CD14-positive monocyte (primary cell): ENCODE measurements at regions not wholly inside any gene's neighbourhood (a gene's known extent, or its start where the extent isn't known, plus 50 kb on each side); places are given as distances from the start of the nearest gene placed in this dataset.

Experiments used
- DNase-seq, 3 donors: peaks; one replicate each; pipeline ENCODE4 v3.0.0-alpha.2; 2011 to 2022
- H2AFZ ChIP-seq: 2 replicates; pipeline ENCODE4 v1.6.0; 2012; ENCODE audit warnings: mild to moderate bottlenecking, low read depth, low read length, inconsistent platforms; ENCODE audit not compliant: insufficient read depth, poor library complexity, severe bottlenecking
- H3K27ac ChIP-seq, 2 donors: 1 replicate in 1 of 2; 2 replicates in 1 of 2; pipeline ENCODE4 v1.5.1; 2012 to 2013; ENCODE audit warnings: low read length in 2 of 2, control low read depth in 1 of 2, inconsistent platforms in 1 of 2, low read depth in 1 of 2, mild to moderate bottlenecking in 1 of 2
- H3K27me3 ChIP-seq, 2 donors: one replicate each; pipeline versions ENCODE4 v1.6.0 to v1.6.1; 2011 to 2013; ENCODE audit warnings: low read length in 2 of 2; ENCODE audit not compliant: control insufficient read depth in 2 of 2, insufficient read depth in 2 of 2
- H3K36me3 ChIP-seq, 2 donors: replicated peaks in 1 of 2; 1 replicate in 1 of 2; 2 replicates in 1 of 2; pipeline versions ENCODE4 v1.5.1 to v1.6.1; 2012 to 2013; ENCODE audit warnings: low read length in 2 of 2, control low read depth in 1 of 2, inconsistent platforms in 1 of 2, mild to moderate bottlenecking in 1 of 2; ENCODE audit not compliant: insufficient read depth in 2 of 2, control insufficient read depth in 1 of 2
- H3K4me1 ChIP-seq, 2 donors: 1 replicate in 1 of 2; 2 replicates in 1 of 2; pipeline versions ENCODE4 v1.5.1 to v1.6.1; 2012 to 2013; ENCODE audit warnings: low read length in 2 of 2, control low read depth in 1 of 2, inconsistent platforms in 1 of 2, mild to moderate bottlenecking in 1 of 2, moderate library complexity in 1 of 2; ENCODE audit not compliant: insufficient read depth in 2 of 2, control insufficient read depth in 1 of 2
- H3K4me2 ChIP-seq: replicated peaks from 2 replicates; pipeline ENCODE3; 2012; ENCODE audit warnings: low read length, moderate library complexity, mild to moderate bottlenecking; ENCODE audit not compliant: poor library complexity, severe bottlenecking; ENCODE audit errors: extremely low read depth
- H3K4me3 ChIP-seq, 3 experiments: fragments of 200-600 bp in 1 of 3; sonication (generic) in 1 of 3; replicated peaks in 1 of 3; 1 replicate in 2 of 3; 2 replicates in 1 of 3; pipeline ENCODE4 v1.5.1; 2011 to 2013; ENCODE audit warnings: low read length in 3 of 3, mild to moderate bottlenecking in 3 of 3, control low read depth in 2 of 3, low read depth in 2 of 3, inconsistent platforms in 1 of 3, moderate library complexity in 1 of 3
- H3K79me2 ChIP-seq: 2 replicates; pipeline ENCODE4 v1.6.0; 2012; ENCODE audit warnings: mild to moderate bottlenecking, control low read depth, inconsistent platforms, low read length, moderate library complexity; ENCODE audit not compliant: insufficient read depth
- H3K9ac ChIP-seq: 2 replicates; pipeline ENCODE4 v1.6.0; 2017; ENCODE audit warnings: low read length, mild to moderate bottlenecking; ENCODE audit not compliant: insufficient read depth, poor library complexity, severe bottlenecking
- H3K9me3 ChIP-seq, 2 donors: replicated peaks in 1 of 2; 1 replicate in 1 of 2; 2 replicates in 1 of 2; pipeline versions ENCODE4 v1.5.1 to v1.6.1; 2012 to 2013; ENCODE audit warnings: low read length in 2 of 2, control low read depth in 1 of 2; ENCODE audit not compliant: control insufficient read depth in 1 of 2, insufficient read depth in 1 of 2
- H4K20me1 ChIP-seq: 2 replicates; pipeline ENCODE4 v1.6.0; 2012; ENCODE audit warnings: mild to moderate bottlenecking, low read length, control low read depth, moderate library complexity; ENCODE audit not compliant: insufficient read depth
- H3K27ac Mint-ChIP-seq, 7 donors: one replicate each; pipeline ENCODE4 v1.8.0; 2020; ENCODE audit warnings: mild to moderate bottlenecking in 7 of 7, mixed read lengths in 7 of 7, moderate library complexity in 6 of 7, inconsistent platforms in 2 of 7
- H3K27me3 Mint-ChIP-seq, 3 donors: one replicate each; pipeline ENCODE4 v1.8.0; 2021 to 2022; ENCODE audit warnings: low read depth in 3 of 3, mild to moderate bottlenecking in 3 of 3, mixed read lengths in 3 of 3, moderate library complexity in 3 of 3, inconsistent platforms in 1 of 3
- H3K36me3 Mint-ChIP-seq, 2 donors: one replicate each; pipeline ENCODE4 v1.8.0; 2020; ENCODE audit warnings: mixed read lengths in 2 of 2, inconsistent platforms in 1 of 2, mild to moderate bottlenecking in 1 of 2
- H3K4me1 Mint-ChIP-seq: one replicate; pipeline ENCODE4 v1.8.0; 2020; ENCODE audit warnings: mild to moderate bottlenecking, mixed read lengths
- H3K4me3 Mint-ChIP-seq, 2 donors: one replicate each; pipeline ENCODE4 v1.8.0; 2020; ENCODE audit warnings: mild to moderate bottlenecking in 2 of 2, mixed read lengths in 2 of 2, moderate library complexity in 1 of 2
- H3K9me3 Mint-ChIP-seq, 7 donors: one replicate each; pipeline ENCODE4 v1.8.0; 2020 to 2022; ENCODE audit warnings: mixed read lengths in 7 of 7, mild to moderate bottlenecking in 6 of 7, moderate library complexity in 6 of 7, inconsistent platforms in 2 of 7
- CTCF ChIP-seq: fragments of 200-600 bp; IDR thresholded peaks from one replicate; pipeline ENCODE4 v1.8.0; 2022; ENCODE audit warnings: antibody characterized with exemption, mild to moderate bottlenecking
- WGBS: methylation state at CpG from one replicate; pipeline ENCODE4 v1.1.5; 2013; ENCODE audit warnings: missing lambda C conversion rate; ENCODE audit not compliant: insufficient coverage; 5-methylcytosine and 5-hydroxymethylcytosine counted together
- intact Hi-C, 2 donors: fragments of 100-400 bp; cut with micrococcal nuclease; formaldehyde crosslinking; loops; one replicate each; pipeline versions ENCODE4 v1.15.0 to v1.15.1; 2023

DNA sequence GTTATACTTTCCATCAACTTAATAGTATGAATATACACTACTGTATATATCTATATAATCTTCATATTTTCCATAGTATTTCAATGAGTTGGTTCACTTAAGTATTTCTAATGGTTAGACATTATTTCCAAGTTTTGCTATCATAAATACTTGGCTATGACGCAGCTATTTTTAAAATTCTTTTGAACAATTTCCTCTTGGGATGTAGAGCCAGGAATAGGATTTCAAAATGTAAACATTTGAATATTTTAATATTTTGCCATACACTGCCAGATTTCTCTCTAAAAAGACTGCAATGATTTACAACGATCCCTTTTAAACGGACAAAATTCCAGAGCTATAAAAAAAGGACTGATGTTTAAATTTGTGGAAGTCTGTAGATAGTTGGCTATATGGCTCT is 95.6 kb downstream of the NUP35 start:
- peaks cover 0 to 5% (median 0%) of the 10 kb centered on the region in 7 donors for H3K9me3 Mint-ChIP-seq
- H3K4me3 Mint-ChIP-seq, result no peak overlapping the region
- no peak overlapping the region for H3K9ac ChIP-seq
- H3K4me2 ChIP-seq, result no peak overlapping the region
- no peak overlapping the region for H2AFZ ChIP-seq
- no peaks in the 10 kb centered on the region for H3K27me3 ChIP-seq
- DNase-seq, result no peak
- H3K36me3 ChIP-seq, result no peaks in the 10 kb centered on the region
- no peaks in the 10 kb centered on the region for H3K36me3 Mint-ChIP-seq
- no peaks in the 10 kb centered on the region for H4K20me1 ChIP-seq
- H3K4me1 ChIP-seq, result no peaks in the 10 kb centered on the region
- H3K4me3 ChIP-seq, result no peak overlapping the region
- H3K27ac ChIP-seq, result no peak overlapping the region
- H3K27ac Mint-ChIP-seq, result no peak overlapping the region
- H3K9me3 ChIP-seq, result no peaks in the 10 kb centered on the region
- no peaks in the 10 kb centered on the region for H3K27me3 Mint-ChIP-seq
- H3K79me2 ChIP-seq, result no peaks in the 10 kb centered on the region
- intact Hi-C loops, result no loop called here
- H3K4me1 Mint-ChIP-seq, result no peaks in the 10 kb centered on the region
- WGBS, result no CpG with 5 or more reads among the region's 3 CpGs
- no peak for TF ChIP-seq CTCF

DNA sequence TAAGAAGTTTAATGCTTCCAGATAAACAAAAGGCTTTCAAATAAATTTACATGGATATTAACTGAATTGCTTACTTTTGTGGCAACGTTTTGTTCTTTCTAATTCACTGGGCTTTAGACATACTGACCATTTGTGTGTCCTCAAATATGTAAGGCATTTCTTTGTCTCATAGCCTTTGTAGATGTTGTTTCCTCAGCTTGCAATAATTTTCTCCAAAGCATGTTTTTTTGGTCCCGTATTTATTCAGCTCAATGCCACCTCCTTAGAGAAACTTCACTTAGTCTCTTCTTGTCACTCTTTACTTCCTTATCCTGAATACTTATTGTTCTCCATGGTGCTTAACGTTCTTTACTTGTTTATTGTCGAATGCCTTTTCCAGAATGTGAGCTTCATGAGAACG is 98.5 kb downstream of the NUP35 start:
- Histone ChIP-seq H2AFZ (no peak overlapping the region), H3K27me3 (no peaks in the 10 kb centered on the region), H3K36me3 (no peaks in the 10 kb centered on the region), H3K27ac (no peak overlapping the region), H3K4me2 (no peak overlapping the region), H4K20me1 (no peaks in the 10 kb centered on the region), H3K79me2 (no peaks in the 10 kb centered on the region), H3K4me3 (no peak overlapping the region), H3K9me3 (no peaks in the 10 kb centered on the region), H3K9ac (no peak overlapping the region), H3K4me1 (no peaks in the 10 kb centered on the region)
- intact Hi-C loops, result no loop called here
- Mint-ChIP-seq H3K27ac (no peak overlapping the region), H3K36me3 (no peaks in the 10 kb centered on the region), H3K4me1 (no peaks in the 10 kb centered on the region), H3K27me3 (no peaks in the 10 kb centered on the region), H3K4me3 (no peak overlapping the region), H3K9me3 (peaks cover 0 to 5% (median 3%) of the 10 kb centered on the region in 7 donors)
- DNase-seq, result no peak
- 90% methylated on average over 2 of the region's 5 CpGs for WGBS
- no peak for TF ChIP-seq CTCF
